Breast epithelium (tissue), 3 donors: ENCODE measurements at regions not wholly inside any gene's neighbourhood (a gene's known extent, or its start where the extent isn't known, plus 50 kb on each side); places are given as distances from the start of the nearest gene placed in this dataset.

ENCODE experiments used
- POLR2A ChIP-seq: fragments of 450-650 bp; IDR thresholded peaks from one replicate; pipeline ENCODE4 v1.6.1; 2016; ENCODE audit warnings: antibody characterized with exemption, mild to moderate bottlenecking, moderate library complexity
- POLR2AphosphoS5 ChIP-seq, 3 donors: sonication (generic); formaldehyde crosslinking; IDR thresholded peaks; one replicate each; pipeline ENCODE4 v1.6.1; 2017; ENCODE audit warnings: antibody characterized with exemption in 3 of 3
- TF ChIP-seq, protein P1 (sequence below), 3 donors: fragments of 450-650 bp; IDR thresholded peaks; one replicate each; pipeline ENCODE4 v1.5.1; 2016 to 2017; ENCODE audit warnings: antibody characterized with exemption in 3 of 3, mild to moderate bottlenecking in 3 of 3, moderate library complexity in 3 of 3

- TF ChIP-seq, protein P1, sequence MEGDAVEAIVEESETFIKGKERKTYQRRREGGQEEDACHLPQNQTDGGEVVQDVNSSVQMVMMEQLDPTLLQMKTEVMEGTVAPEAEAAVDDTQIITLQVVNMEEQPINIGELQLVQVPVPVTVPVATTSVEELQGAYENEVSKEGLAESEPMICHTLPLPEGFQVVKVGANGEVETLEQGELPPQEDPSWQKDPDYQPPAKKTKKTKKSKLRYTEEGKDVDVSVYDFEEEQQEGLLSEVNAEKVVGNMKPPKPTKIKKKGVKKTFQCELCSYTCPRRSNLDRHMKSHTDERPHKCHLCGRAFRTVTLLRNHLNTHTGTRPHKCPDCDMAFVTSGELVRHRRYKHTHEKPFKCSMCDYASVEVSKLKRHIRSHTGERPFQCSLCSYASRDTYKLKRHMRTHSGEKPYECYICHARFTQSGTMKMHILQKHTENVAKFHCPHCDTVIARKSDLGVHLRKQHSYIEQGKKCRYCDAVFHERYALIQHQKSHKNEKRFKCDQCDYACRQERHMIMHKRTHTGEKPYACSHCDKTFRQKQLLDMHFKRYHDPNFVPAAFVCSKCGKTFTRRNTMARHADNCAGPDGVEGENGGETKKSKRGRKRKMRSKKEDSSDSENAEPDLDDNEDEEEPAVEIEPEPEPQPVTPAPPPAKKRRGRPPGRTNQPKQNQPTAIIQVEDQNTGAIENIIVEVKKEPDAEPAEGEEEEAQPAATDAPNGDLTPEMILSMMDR (IDR thresholded peaks at IDR 0.05), result no peak
- TF ChIP-seq POLR2AphosphoS5 (IDR thresholded peaks at IDR 0.05) (no peak), POLR2A (no peak)
Observed at GRCh38 chr9:120109242-120109641, 470.7 kb downstream of the CDK5RAP2 start.
